ENCODE measurements at regions not wholly inside any gene's neighbourhood (a gene's known extent, or its start where the extent isn't known, plus 50 kb on each side); places are given as distances from the start of the nearest gene placed in this dataset.

DNA sequence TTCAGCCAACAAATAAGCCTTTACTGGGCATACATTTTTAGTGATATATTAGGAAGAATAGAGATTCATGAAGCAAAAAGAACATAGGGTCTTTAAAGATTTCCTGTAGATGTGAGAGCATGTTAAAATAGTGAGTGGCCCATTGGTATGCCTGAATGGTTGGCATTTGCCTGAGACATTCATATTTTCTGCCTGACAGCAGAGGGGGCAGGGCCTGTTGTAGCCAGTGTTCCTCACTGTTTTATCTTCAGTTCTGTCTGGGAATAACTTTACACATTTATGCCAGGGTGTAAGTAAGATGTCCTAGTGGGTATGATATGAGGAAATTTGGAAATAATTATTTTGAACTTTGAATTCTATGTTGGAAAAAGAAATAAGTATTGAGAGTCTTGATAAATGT lies 704.7 kb upstream of the ARPP21 start:
- no peak for DNase-seq (ENCODE audit: low read depth in 6 of 9, low spot score in 9 of 9)
- Histone ChIP-seq H3K36me3 (ENCODE audit: control insufficient read depth in 2 of 2, insufficient read depth in 2 of 2, low read length in 1 of 2) (no peaks in the 10 kb centered on the region), H3K27me3 (ENCODE audit: control insufficient read depth in 2 of 2, insufficient read depth in 1 of 2, low read length in 1 of 2) (no peaks in the 10 kb centered on the region), H3K9me3 (ENCODE audit: control insufficient read depth in 2 of 2, insufficient read depth in 1 of 2, low read length in 1 of 2) (no peaks in the 10 kb centered on the region), H3K27ac (ENCODE audit: low read depth in 1 of 2, low read length in 1 of 2) (no peak overlapping the region), H3K4me3 (ENCODE audit: low read length in 2 of 2) (no peak overlapping the region), H3K4me1 (ENCODE audit: control insufficient read depth in 2 of 2, insufficient read depth in 2 of 2, low read length in 2 of 2) (no peaks in the 10 kb centered on the region)

GRCh38 chr3:34938784-34939183 lies 700.5 kb upstream of the ARPP21 start:
- WGBS, result 99% methylated on average over 1 of the region's 1 CpG
- no peak for DNase-seq (ENCODE audit: low read depth in 6 of 9, low spot score in 9 of 9)
- Histone ChIP-seq H3K27me3 (ENCODE audit: control insufficient read depth in 2 of 2, insufficient read depth in 1 of 2, low read length in 1 of 2) (no peaks in the 10 kb centered on the region), H3K36me3 (ENCODE audit: control insufficient read depth in 2 of 2, insufficient read depth in 2 of 2, low read length in 1 of 2) (no peaks in the 10 kb centered on the region), H3K9me3 (ENCODE audit: control insufficient read depth in 2 of 2, insufficient read depth in 1 of 2, low read length in 1 of 2) (no peaks in the 10 kb centered on the region), H3K4me3 (ENCODE audit: low read length in 2 of 2) (no peak overlapping the region), H3K27ac (ENCODE audit: low read depth in 1 of 2, low read length in 1 of 2) (no peak overlapping the region), H3K4me1 (ENCODE audit: control insufficient read depth in 2 of 2, insufficient read depth in 2 of 2, low read length in 2 of 2) (no peaks in the 10 kb centered on the region)

GRCh38 chr3:34942256-34942655 lies 697.1 kb upstream of the ARPP21 start:
- Histone ChIP-seq H3K4me3 (ENCODE audit: low read length in 2 of 2) (no peak overlapping the region), H3K27me3 (ENCODE audit: control insufficient read depth in 2 of 2, insufficient read depth in 1 of 2, low read length in 1 of 2) (peaks cover 5 to 7% of the 10 kb centered on the region in 2 donors), H3K4me1 (ENCODE audit: control insufficient read depth in 2 of 2, insufficient read depth in 2 of 2, low read length in 2 of 2) (no peaks in the 10 kb centered on the region), H3K36me3 (ENCODE audit: control insufficient read depth in 2 of 2, insufficient read depth in 2 of 2, low read length in 1 of 2) (no peaks in the 10 kb centered on the region), H3K27ac (ENCODE audit: low read depth in 1 of 2, low read length in 1 of 2) (no peak overlapping the region), H3K9me3 (ENCODE audit: control insufficient read depth in 2 of 2, insufficient read depth in 1 of 2, low read length in 1 of 2) (no peaks in the 10 kb centered on the region)
- no peak for DNase-seq (ENCODE audit: low read depth in 6 of 9, low spot score in 9 of 9)

GRCh38 chr3:34947834-34948233 lies 691.5 kb upstream of the ARPP21 start:
- no peaks in the 10 kb centered on the region for H3K36me3 ChIP-seq (ENCODE audit: control insufficient read depth in 2 of 2, insufficient read depth in 2 of 2, low read length in 1 of 2)
- no peaks in the 10 kb centered on the region for H3K4me1 ChIP-seq (ENCODE audit: control insufficient read depth in 2 of 2, insufficient read depth in 2 of 2, low read length in 2 of 2)
- no peak overlapping the region for H3K4me3 ChIP-seq (ENCODE audit: low read length in 2 of 2)
- H3K27me3 ChIP-seq (ENCODE audit: control insufficient read depth in 2 of 2, insufficient read depth in 1 of 2, low read length in 1 of 2), result peaks cover 15 to 33% of the 10 kb centered on the region in 2 donors
- no peaks in the 10 kb centered on the region for H3K9me3 ChIP-seq (ENCODE audit: control insufficient read depth in 2 of 2, insufficient read depth in 1 of 2, low read length in 1 of 2)
- H3K27ac ChIP-seq (ENCODE audit: low read depth in 1 of 2, low read length in 1 of 2), result no peak overlapping the region
- no peak for DNase-seq (ENCODE audit: low read depth in 6 of 9, low spot score in 9 of 9)

GRCh38 chr3:34948517-34948916 lies 690.8 kb upstream of the ARPP21 start:
- no peak overlapping the region for H3K4me3 ChIP-seq (ENCODE audit: low read length in 2 of 2)
- H3K4me1 ChIP-seq (ENCODE audit: control insufficient read depth in 2 of 2, insufficient read depth in 2 of 2, low read length in 2 of 2), result no peaks in the 10 kb centered on the region
- no peak for DNase-seq (ENCODE audit: low read depth in 6 of 9, low spot score in 9 of 9)
- H3K27ac ChIP-seq (ENCODE audit: low read depth in 1 of 2, low read length in 1 of 2), result no peak overlapping the region
- peaks cover 16 to 40% of the 10 kb centered on the region in 2 donors for H3K27me3 ChIP-seq (ENCODE audit: control insufficient read depth in 2 of 2, insufficient read depth in 1 of 2, low read length in 1 of 2)
- WGBS, result 96% methylated on average over 1 of the region's 1 CpG
- no peaks in the 10 kb centered on the region for H3K9me3 ChIP-seq (ENCODE audit: control insufficient read depth in 2 of 2, insufficient read depth in 1 of 2, low read length in 1 of 2)
- H3K36me3 ChIP-seq (ENCODE audit: control insufficient read depth in 2 of 2, insufficient read depth in 2 of 2, low read length in 1 of 2), result no peaks in the 10 kb centered on the region

- H3K27ac ChIP-seq (ENCODE audit: low read depth in 1 of 2, low read length in 1 of 2), result no peak overlapping the region
- H3K27me3 ChIP-seq (ENCODE audit: control insufficient read depth in 2 of 2, insufficient read depth in 1 of 2, low read length in 1 of 2), result peaks cover 38 to 59% of the 10 kb centered on the region in 2 donors
- no peaks in the 10 kb centered on the region for H3K9me3 ChIP-seq (ENCODE audit: control insufficient read depth in 2 of 2, insufficient read depth in 1 of 2, low read length in 1 of 2)
- WGBS, result 23% methylated on average over 1 of the region's 1 CpG
- H3K4me1 ChIP-seq (ENCODE audit: control insufficient read depth in 2 of 2, insufficient read depth in 2 of 2, low read length in 2 of 2), result peaks cover 0 to 4% of the 10 kb centered on the region in 2 donors
- H3K36me3 ChIP-seq (ENCODE audit: control insufficient read depth in 2 of 2, insufficient read depth in 2 of 2, low read length in 1 of 2), result no peaks in the 10 kb centered on the region
- no peak overlapping the region for H3K4me3 ChIP-seq (ENCODE audit: low read length in 2 of 2)
- peak in 5 of 9 donors; percentile 24 to 66 (median 35) for DNase-seq (ENCODE audit: low read depth in 6 of 9, low spot score in 9 of 9)
Observed at GRCh38 chr3:34955680-34956079, 683.6 kb upstream of the ARPP21 start.

DNA sequence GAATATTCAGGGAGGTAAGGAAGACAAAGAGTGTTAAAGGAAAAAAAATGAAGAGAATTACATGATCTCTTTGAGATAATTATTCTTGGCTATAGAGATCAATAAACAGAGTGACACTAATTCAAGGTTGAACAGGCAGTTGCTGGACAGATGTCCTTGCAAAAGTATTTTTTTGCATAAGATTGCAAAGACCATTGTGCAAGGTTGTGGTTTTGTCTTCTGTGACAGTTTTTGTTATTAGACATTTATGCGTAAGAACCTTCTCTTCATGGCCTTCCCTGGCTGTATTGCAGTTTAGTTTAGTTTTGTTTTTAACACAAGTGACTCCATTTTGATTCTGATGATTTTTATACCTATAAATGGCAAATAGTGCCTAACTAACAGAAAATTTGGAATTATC lies 682.8 kb upstream of the ARPP21 start:
- H3K4me1 ChIP-seq (ENCODE audit: control insufficient read depth in 2 of 2, insufficient read depth in 2 of 2, low read length in 2 of 2), result peaks cover 0 to 4% of the 10 kb centered on the region in 2 donors
- no peak overlapping the region for H3K4me3 ChIP-seq (ENCODE audit: low read length in 2 of 2)
- no peak for DNase-seq (ENCODE audit: low read depth in 6 of 9, low spot score in 9 of 9)
- H3K9me3 ChIP-seq (ENCODE audit: control insufficient read depth in 2 of 2, insufficient read depth in 1 of 2, low read length in 1 of 2), result no peaks in the 10 kb centered on the region
- no peak overlapping the region for H3K27ac ChIP-seq (ENCODE audit: low read depth in 1 of 2, low read length in 1 of 2)
- H3K27me3 ChIP-seq (ENCODE audit: control insufficient read depth in 2 of 2, insufficient read depth in 1 of 2, low read length in 1 of 2), result peaks cover 41 to 66% of the 10 kb centered on the region in 2 donors
- no peaks in the 10 kb centered on the region for H3K36me3 ChIP-seq (ENCODE audit: control insufficient read depth in 2 of 2, insufficient read depth in 2 of 2, low read length in 1 of 2)
- WGBS, result 89% methylated on average over 1 of the region's 1 CpG

DNA sequence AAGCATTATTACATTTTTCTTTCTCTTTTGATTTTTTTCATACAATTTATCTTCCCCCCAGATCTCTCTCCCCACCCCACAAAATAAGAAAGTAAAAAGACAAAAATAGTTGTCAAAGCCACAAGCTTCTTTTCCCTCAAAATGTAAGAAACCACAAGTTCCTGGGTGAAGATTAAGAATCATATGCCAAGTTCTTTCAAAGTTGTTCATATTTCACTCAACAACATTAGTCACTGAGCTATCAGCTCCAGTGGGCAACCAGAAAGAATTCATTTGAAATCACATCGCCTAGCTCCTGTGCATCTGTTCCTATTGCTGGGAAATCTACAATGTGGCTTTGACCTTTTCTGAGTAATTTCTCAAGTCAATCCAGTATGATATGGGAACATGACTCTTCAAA lies 681.6 kb upstream of the ARPP21 start:
- peaks cover 42 to 67% of the 10 kb centered on the region in 2 donors for H3K27me3 ChIP-seq (ENCODE audit: control insufficient read depth in 2 of 2, insufficient read depth in 1 of 2, low read length in 1 of 2)
- no peaks in the 10 kb centered on the region for H3K9me3 ChIP-seq (ENCODE audit: control insufficient read depth in 2 of 2, insufficient read depth in 1 of 2, low read length in 1 of 2)
- H3K4me3 ChIP-seq (ENCODE audit: low read length in 2 of 2), result no peak overlapping the region
- peaks cover 0 to 4% of the 10 kb centered on the region in 2 donors for H3K4me1 ChIP-seq (ENCODE audit: control insufficient read depth in 2 of 2, insufficient read depth in 2 of 2, low read length in 2 of 2)
- DNase-seq (ENCODE audit: low read depth in 6 of 9, low spot score in 9 of 9), result peak in 7 of 9 donors; percentile 27 to 80 (median 41)
- WGBS, result 24% methylated on average over 1 of the region's 1 CpG
- no peaks in the 10 kb centered on the region for H3K36me3 ChIP-seq (ENCODE audit: control insufficient read depth in 2 of 2, insufficient read depth in 2 of 2, low read length in 1 of 2)
- no peak overlapping the region for H3K27ac ChIP-seq (ENCODE audit: low read depth in 1 of 2, low read length in 1 of 2)

- DNase-seq (ENCODE audit: low read depth in 6 of 9, low spot score in 9 of 9), result no peak
- no peak overlapping the region for H3K27ac ChIP-seq (ENCODE audit: low read depth in 1 of 2, low read length in 1 of 2)
- H3K27me3 ChIP-seq (ENCODE audit: control insufficient read depth in 2 of 2, insufficient read depth in 1 of 2, low read length in 1 of 2), result peaks cover 5 to 8% of the 10 kb centered on the region in 2 donors
- 89% methylated on average over 2 of the region's 2 CpGs for WGBS
- no peaks in the 10 kb centered on the region for H3K36me3 ChIP-seq (ENCODE audit: control insufficient read depth in 2 of 2, insufficient read depth in 2 of 2, low read length in 1 of 2)
- no peaks in the 10 kb centered on the region for H3K4me1 ChIP-seq (ENCODE audit: control insufficient read depth in 2 of 2, insufficient read depth in 2 of 2, low read length in 2 of 2)
- H3K9me3 ChIP-seq (ENCODE audit: control insufficient read depth in 2 of 2, insufficient read depth in 1 of 2, low read length in 1 of 2), result peaks cover 0 to 1% of the 10 kb centered on the region in 2 donors
- no peak overlapping the region for H3K4me3 ChIP-seq (ENCODE audit: low read length in 2 of 2)
Observed at GRCh38 chr3:34969513-34969912, 669.8 kb upstream of the ARPP21 start.

DNA sequence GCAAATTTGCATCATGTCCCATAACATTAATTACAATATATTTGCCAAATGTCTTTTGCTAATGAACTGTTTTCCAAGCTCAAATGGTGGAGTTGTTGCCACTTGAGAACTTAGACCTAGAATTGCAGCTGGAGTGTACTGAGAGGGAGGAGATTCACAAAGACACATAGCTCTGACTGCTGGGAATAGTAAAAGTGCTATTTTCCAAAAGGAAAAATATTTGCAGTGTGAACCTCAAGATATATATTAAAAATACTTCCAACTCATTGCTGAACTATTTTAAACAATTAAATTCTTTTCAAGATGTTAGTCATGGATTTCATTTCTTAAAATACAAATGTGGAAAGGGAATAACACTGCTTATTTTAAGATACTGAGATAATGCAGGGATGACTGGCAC lies 666.8 kb upstream of the ARPP21 start:
- Histone ChIP-seq H3K27ac (ENCODE audit: low read depth in 1 of 2, low read length in 1 of 2) (no peak overlapping the region), H3K4me3 (ENCODE audit: low read length in 2 of 2) (no peak overlapping the region), H3K36me3 (ENCODE audit: control insufficient read depth in 2 of 2, insufficient read depth in 2 of 2, low read length in 1 of 2) (no peaks in the 10 kb centered on the region), H3K27me3 (ENCODE audit: control insufficient read depth in 2 of 2, insufficient read depth in 1 of 2, low read length in 1 of 2) (peaks cover 4% of the 10 kb centered on the region in 2 donors), H3K9me3 (ENCODE audit: control insufficient read depth in 2 of 2, insufficient read depth in 1 of 2, low read length in 1 of 2) (peaks cover 0 to 1% of the 10 kb centered on the region in 2 donors), H3K4me1 (ENCODE audit: control insufficient read depth in 2 of 2, insufficient read depth in 2 of 2, low read length in 2 of 2) (no peaks in the 10 kb centered on the region)
- DNase-seq (ENCODE audit: low read depth in 6 of 9, low spot score in 9 of 9), result no peak
